Spleen (tissue), 7 donors: ENCODE measurements at regions not wholly inside any gene's neighbourhood (a gene's known extent, or its start where the extent isn't known, plus 50 kb on each side); places are given as distances from the start of the nearest gene placed in this dataset.

ENCODE experiments used
- CTCF ChIP-seq, 11 experiments: fragments of 200-600 bp in 7 of 11; fragments of 450-650 bp in 4 of 11; sonication (generic) in 4 of 11; IDR thresholded peaks in 8 of 11; conservative IDR thresholded peaks in 3 of 11; 1 replicate in 7 of 11; 2 replicates in 4 of 11; pipeline versions ENCODE4 v1.4.0 to v1.8.0; 2016 to 2021; ENCODE audit warnings: antibody characterized with exemption in 11 of 11, inconsistent platforms in 4 of 11, mild to moderate bottlenecking in 1 of 11
- POLR2A ChIP-seq, 3 donors: fragments of 450-650 bp; IDR thresholded peaks; one replicate each; pipeline ENCODE4 v1.5.1; 2017; ENCODE audit warnings: antibody characterized with exemption in 3 of 3, mild to moderate bottlenecking in 1 of 3
- POLR2AphosphoS5 ChIP-seq, 3 donors: sonication (generic); formaldehyde crosslinking; IDR thresholded peaks; one replicate each; pipeline ENCODE4 v1.5.1; 2017; ENCODE audit warnings: antibody characterized with exemption in 3 of 3
- donor health status: DM: no; HTN: no; CAD: no; lungs with moderate emphysema.
- donor health status: DM: no; HTN: no; CAD: no.
- donor health status: DM: no; HTN: no; CAD: no.

GRCh38 chr13:81207636-81208035, 866.7 kb upstream of the SPRY2 start:
- TF ChIP-seq POLR2AphosphoS5 (IDR thresholded peaks at IDR 0.05) (no peak), CTCF (IDR thresholded peaks at IDR 0.05 in 8 of 11, conservative IDR thresholded peaks at IDR 0.05 in 3 of 11) (no peak), POLR2A (IDR thresholded peaks at IDR 0.05) (no peak)
